ENCODE measurements at regions not wholly inside any gene's neighbourhood (a gene's known extent, or its start where the extent isn't known, plus 50 kb on each side); places are given as distances from the start of the nearest gene placed in this dataset.

DNA sequence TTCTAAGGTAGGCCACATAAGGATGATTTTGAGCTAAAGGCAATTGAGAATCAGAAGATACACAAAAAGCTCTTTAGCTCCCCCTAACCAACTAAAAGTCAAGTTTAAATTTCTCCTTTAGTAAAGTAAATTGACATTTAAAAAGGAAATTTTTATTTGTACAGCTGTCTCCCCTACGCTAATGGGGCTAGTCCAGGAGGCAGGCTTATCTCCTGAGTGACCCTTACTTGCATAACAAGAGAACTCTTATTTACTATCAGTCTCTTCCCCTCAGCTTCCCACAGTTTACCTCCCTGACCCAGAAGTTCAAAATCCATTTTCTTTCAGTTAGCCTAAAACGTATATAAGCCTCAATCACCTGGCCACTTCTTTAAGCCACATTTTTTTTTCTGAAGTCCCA is 1002.8 kb upstream of the NRXN1 start:
- no peak for TF ChIP-seq EZH2 (IDR thresholded peaks at IDR 0.05; ENCODE audit: insufficient read depth, poor library complexity, severe bottlenecking)
- no peak for TF ChIP-seq EZH2phosphoT487 (IDR thresholded peaks at IDR 0.05; ENCODE audit: insufficient read depth, low read depth)

All from GM23248 (cell line).